H1 (cell line): ENCODE measurements at regions not wholly inside any gene's neighbourhood (a gene's known extent, or its start where the extent isn't known, plus 50 kb on each side); places are given as distances from the start of the nearest gene placed in this dataset.
A peak's percentile ranks its signal among the peaks of the same experiment; 100 is the strongest.

ENCODE experiments used
- CTCF ChIA-PET: fragments of 300-600 bp; sonication (Branson Sonifier 250); formaldehyde crosslinking; loops from one replicate; lab custom pipeline; 2021; ENCODE audit not compliant: partially characterized antibody; lab: Charles Lee
- POLR2A ChIA-PET: fragments of 300-600 bp; sonication (Branson Sonifier 250); formaldehyde crosslinking; loops from one replicate; lab custom pipeline; 2021; ENCODE audit warnings: inconsistent platforms; ENCODE audit not compliant: partially characterized antibody; lab: Charles Lee
- DNase-seq, 2 experiments: peaks; one replicate each; pipeline versions ENCODE4 v3.0.0 to v3.0.0-alpha.2; 2010 to 2022; ENCODE audit warnings: low spot score in 2 of 2, low read depth in 1 of 2, mixed read lengths in 1 of 2
- FAIRE-seq: peaks from 2 replicates; lab custom pipeline; 2011; peaks lifted over from hg19 to GRCh38; lab: Jason Lieb, UNC
- H2AFZ ChIP-seq: 2 replicates; pipeline ENCODE4 v1.8.1; 2012; ENCODE audit warnings: low read length, inconsistent platforms
- H2AK5ac ChIP-seq: 2 replicates; pipeline ENCODE4 v1.6.1; 2013; ENCODE audit warnings: low read depth, low read length
- H2BK120ac ChIP-seq: replicated peaks from 2 replicates; pipeline ENCODE3; 2013; ENCODE audit warnings: low read depth, low read length, inconsistent platforms
- H2BK12ac ChIP-seq: 2 replicates; pipeline ENCODE4 v1.6.1; 2013; ENCODE audit warnings: low read depth, low read length
- H2BK15ac ChIP-seq: 2 replicates; pipeline ENCODE4 v1.6.1; 2013; ENCODE audit warnings: low read length
- H2BK20ac ChIP-seq: 2 replicates; pipeline ENCODE4 v1.6.1; 2013; ENCODE audit warnings: low read length
- H2BK5ac ChIP-seq: 2 replicates; pipeline ENCODE4 v1.6.1; 2013; ENCODE audit warnings: low read depth, low read length
- H3K14ac ChIP-seq: 2 replicates; pipeline ENCODE4 v1.6.1; 2013; ENCODE audit warnings: inconsistent platforms; ENCODE audit not compliant: insufficient read length
- H3K18ac ChIP-seq: 2 replicates; pipeline ENCODE4 v1.6.1; 2013; ENCODE audit warnings: low read length; ENCODE audit errors: extremely low read depth
- H3K23ac ChIP-seq: 2 replicates; pipeline ENCODE4 v1.6.1; 2013; ENCODE audit warnings: inconsistent platforms; ENCODE audit not compliant: insufficient read length
- H3K23me2 ChIP-seq: 2 replicates; pipeline ENCODE4 v1.6.1; 2013; ENCODE audit warnings: low read depth, low read length
- H3K27ac ChIP-seq: 2 replicates; pipeline ENCODE4 v1.6.1; 2011; ENCODE audit warnings: low read depth, low read length, inconsistent platforms
- H3K27me3 ChIP-seq, 4 experiments: replicated peaks in 1 of 4; 1 replicate in 1 of 4; 2 replicates in 3 of 4; pipeline versions ENCODE4 v1.6.1 to v1.8.1; 2011 to 2013; ENCODE audit warnings: low read length in 3 of 4, mild to moderate bottlenecking in 3 of 4, inconsistent platforms in 2 of 4, mixed read lengths in 2 of 4, moderate library complexity in 1 of 4; ENCODE audit not compliant: control insufficient read depth in 3 of 4, insufficient read depth in 3 of 4; ENCODE audit errors: extremely low read depth in 1 of 4
- H3K36me3 ChIP-seq, 4 experiments: 2 replicates each; pipeline versions ENCODE4 v1.6.1 to v1.8.1; 2011 to 2013; ENCODE audit warnings: mild to moderate bottlenecking in 4 of 4, low read length in 3 of 4, moderate library complexity in 2 of 4, control low read depth in 1 of 4, inconsistent platforms in 1 of 4; ENCODE audit not compliant: insufficient read depth in 4 of 4, control insufficient read depth in 2 of 4
- H3K4ac ChIP-seq: replicated peaks from 2 replicates; pipeline ENCODE3; 2013; ENCODE audit warnings: low read length, low read depth, mixed read lengths, inconsistent platforms; ENCODE audit not compliant: insufficient read length
- H3K4me1 ChIP-seq, 4 experiments: replicated peaks in 1 of 4; 1 replicate in 1 of 4; 2 replicates in 3 of 4; pipeline versions ENCODE4 v1.6.1 to v1.8.1; 2011 to 2013; ENCODE audit warnings: low read length in 3 of 4, inconsistent platforms in 2 of 4, mixed read lengths in 1 of 4; ENCODE audit not compliant: insufficient read depth in 4 of 4, control insufficient read depth in 3 of 4
- H3K4me2 ChIP-seq, 2 experiments: 2 replicates each; pipeline versions ENCODE4 v1.6.1 to v1.8.1; 2011 to 2013; ENCODE audit warnings: low read depth in 2 of 2, low read length in 2 of 2, control low read depth in 1 of 2, inconsistent platforms in 1 of 2, mild to moderate bottlenecking in 1 of 2; ENCODE audit not compliant: insufficient read depth in 1 of 2
- H3K4me3 ChIP-seq, 4 experiments: fragments of 200-600, 300-600 bp in 1 of 4; sonication (generic), shearing (Covaris generic), sonication (Bioruptor Twin) in 1 of 4; 2 replicates each; pipeline versions ENCODE4 v1.5.1 to v1.8.1; 2011 to 2016; ENCODE audit warnings: low read length in 4 of 4, low read depth in 3 of 4, control low read depth in 2 of 4, inconsistent platforms in 2 of 4, mild to moderate bottlenecking in 2 of 4, mixed read lengths in 1 of 4, moderate library complexity in 1 of 4; ENCODE audit not compliant: insufficient read depth in 2 of 4; ENCODE audit errors: extremely low read depth in 1 of 4
- H3K56ac ChIP-seq: replicated peaks from 2 replicates; pipeline ENCODE3; 2013; ENCODE audit warnings: low read depth, mild to moderate bottlenecking, mixed read lengths, low read length, inconsistent platforms; ENCODE audit not compliant: insufficient read length
- H3K79me1 ChIP-seq: 2 replicates; pipeline ENCODE4 v1.6.1; 2013; ENCODE audit warnings: low read depth, low read length, control low read depth
- H3K79me2 ChIP-seq, 2 experiments: 2 replicates each; pipeline versions ENCODE4 v1.6.1 to v1.8.1; 2012 to 2013; ENCODE audit warnings: low read length in 2 of 2, mild to moderate bottlenecking in 2 of 2, inconsistent platforms in 1 of 2; ENCODE audit not compliant: insufficient read depth in 2 of 2, control insufficient read depth in 1 of 2
- H3K9ac ChIP-seq, 4 experiments: replicated peaks in 1 of 4; 1 replicate in 1 of 4; 2 replicates in 3 of 4; pipeline versions ENCODE4 v1.6.1 to v1.8.1; 2011 to 2013; ENCODE audit warnings: low read depth in 3 of 4, low read length in 3 of 4, control low read depth in 2 of 4, mild to moderate bottlenecking in 2 of 4, moderate library complexity in 2 of 4, inconsistent platforms in 1 of 4; ENCODE audit errors: extremely low read depth in 1 of 4
- H3K9me3 ChIP-seq, 2 experiments: 2 replicates each; pipeline versions ENCODE4 v1.6.1 to v1.8.1; 2012 to 2013; ENCODE audit warnings: mild to moderate bottlenecking in 2 of 2, moderate library complexity in 2 of 2, control low read depth in 1 of 2, inconsistent platforms in 1 of 2, low read depth in 1 of 2, low read length in 1 of 2, mixed read lengths in 1 of 2; ENCODE audit not compliant: insufficient read depth in 2 of 2
- H4K20me1 ChIP-seq, 2 experiments: replicated peaks in 1 of 2; 2 replicates each; pipeline versions ENCODE3 to v1.8.1; 2011 to 2013; ENCODE audit warnings: inconsistent platforms in 2 of 2, low read length in 2 of 2, mild to moderate bottlenecking in 1 of 2; ENCODE audit not compliant: insufficient read depth in 2 of 2, control insufficient read depth in 1 of 2
- H4K5ac ChIP-seq: 2 replicates; pipeline ENCODE4 v1.6.1; 2013; ENCODE audit warnings: low read length, low read depth, mixed read lengths, inconsistent platforms; ENCODE audit not compliant: insufficient read length
- H4K8ac ChIP-seq: 2 replicates; pipeline ENCODE4 v1.8.0; 2013; ENCODE audit warnings: mild to moderate bottlenecking, moderate library complexity, low read length, inconsistent platforms; ENCODE audit not compliant: insufficient read depth; ENCODE audit errors: extremely low read depth
- H4K91ac ChIP-seq: replicated peaks from 2 replicates; pipeline ENCODE3; 2013; ENCODE audit warnings: low read length, mixed read lengths, inconsistent platforms; ENCODE audit not compliant: insufficient read length
- CREB1 ChIP-seq: IDR thresholded peaks from 2 replicates; pipeline ENCODE4 v1.6.1; 2012; ENCODE audit warnings: inconsistent platforms
- CTBP2 ChIP-seq: IDR thresholded peaks from 2 replicates; pipeline ENCODE4 v1.7.0; 2011; ENCODE audit warnings: borderline replicate concordance, mild to moderate bottlenecking, moderate library complexity, mixed read lengths, low read length; ENCODE audit not compliant: insufficient read depth, insufficient read length
- GTF2F1 ChIP-seq: IDR thresholded peaks from 2 replicates; pipeline ENCODE4 v1.6.1; 2012; ENCODE audit warnings: low read depth, low read length, improper control_type of control experiment, borderline replicate concordance
- HDAC2 ChIP-seq, 2 experiments: fragments of 300-600 bp in 1 of 2; sonication (generic) in 1 of 2; IDR thresholded peaks; 2 replicates each; pipeline ENCODE4 v1.6.1; 2011 to 2012; ENCODE audit warnings: low read depth in 2 of 2, low read length in 2 of 2, mild to moderate bottlenecking in 2 of 2, moderate library complexity in 2 of 2, borderline replicate concordance in 1 of 2, inconsistent platforms in 1 of 2
- KDM5A ChIP-seq: fragments of 200-600 bp; IDR thresholded peaks from 2 replicates; pipeline ENCODE4 v1.7.1; 2012; ENCODE audit warnings: mild to moderate bottlenecking, low read length, inconsistent platforms, mixed read lengths
- MAFK ChIP-seq: IDR thresholded peaks from 2 replicates; pipeline ENCODE4 v1.6.1; 2012; ENCODE audit warnings: low read depth, mild to moderate bottlenecking, improper control_type of control experiment, low read length
- NRF1 ChIP-seq: IDR thresholded peaks from 2 replicates; pipeline ENCODE4 v1.6.1; 2011; ENCODE audit warnings: mild to moderate bottlenecking, low read depth, low read length, improper control_type of control experiment
- PHF8 ChIP-seq: fragments of 200-600 bp; sonication (generic); conservative IDR thresholded peaks from 2 replicates; pipeline ENCODE4 v1.7.1; 2012; ENCODE audit warnings: low read depth, mild to moderate bottlenecking, inconsistent platforms, low read length, moderate library complexity
- RNF2 ChIP-seq: fragments of 200-900, 300-1000 bp; sonication (generic); IDR thresholded peaks from 2 replicates; pipeline ENCODE4 v1.7.1; 2016; ENCODE audit warnings: borderline replicate concordance, low read depth, mild to moderate bottlenecking, antibody characterized with exemption, low read length; ENCODE audit not compliant: poor library complexity, severe bottlenecking; ENCODE audit errors: missing control alignments
- RXRA ChIP-seq: IDR thresholded peaks from 2 replicates; pipeline ENCODE4 v1.6.1; 2011; ENCODE audit warnings: low read depth, mild to moderate bottlenecking, low read length, moderate library complexity; ENCODE audit not compliant: insufficient read depth
- SAP30 ChIP-seq: fragments of 300-600 bp; sonication (generic); IDR thresholded peaks from 2 replicates; pipeline ENCODE4 v1.7.1; 2012; ENCODE audit warnings: low read length, moderate library complexity, mild to moderate bottlenecking, inconsistent platforms; ENCODE audit not compliant: insufficient read depth, insufficient replicate concordance
- SP4 ChIP-seq: IDR thresholded peaks from 2 replicates; pipeline ENCODE4 v1.6.1; 2012; ENCODE audit warnings: low read length, inconsistent platforms
- TAF1 ChIP-seq: IDR thresholded peaks from 2 replicates; pipeline ENCODE4 v1.6.1; 2011; ENCODE audit warnings: mild to moderate bottlenecking, low read depth, low read length
- TAF7 ChIP-seq: optimal IDR thresholded peaks from 2 replicates; pipeline ENCODE3; 2011; ENCODE audit warnings: low read depth, mild to moderate bottlenecking, inconsistent platforms, low read length, moderate library complexity, borderline replicate concordance
- WGBS, 2 experiments: shearing (Covaris generic) in 1 of 2; methylation state at CpG; one replicate each; pipeline versions ENCODE4 v1.1.6 to v1.1.7; 2013 to 2015; ENCODE audit warnings: low lambda C conversion rate in 2 of 2, mixed read lengths in 2 of 2, inconsistent platforms in 1 of 2, low coverage in 1 of 2, missing lambda C conversion rate in 1 of 2; ENCODE audit not compliant: insufficient replicate concordance in 2 of 2, insufficient coverage in 1 of 2, insufficient read length in 1 of 2; ENCODE audit errors: extremely low coverage in 1 of 2, missing lambda C conversion rate in 1 of 2; 5-methylcytosine and 5-hydroxymethylcytosine counted together

- CTCF ChIA-PET, result no interaction called here
- Histone ChIP-seq H3K36me3 (no peaks in the 10 kb centered on the region), H4K8ac (no peak overlapping the region), H3K23ac (no peak overlapping the region), H2BK20ac (no peak overlapping the region), H4K5ac (no peak overlapping the region), H2BK5ac (peak overlapping the region; percentile 1; the same call in 1 of the 2 replicates), H3K4me3 (no peak overlapping the region), H3K4ac (no peak overlapping the region), H3K9ac (no peak overlapping the region), H3K14ac (no peak overlapping the region), H3K27me3 (no peaks in the 10 kb centered on the region), H3K18ac (no peak overlapping the region), H2AK5ac (no peak overlapping the region), H3K9me3 (no peaks in the 10 kb centered on the region), H2BK12ac (peak overlapping the region; percentile 27; the same call in 1 of the 2 replicates), H3K79me2 (no peaks in the 10 kb centered on the region), H3K4me1 (peaks cover 3 to 6% (median 5%) of the 10 kb centered on the region in 4 experiments; a peak in 6 of 7 replicates), H2BK120ac (no peak overlapping the region), H3K23me2 (no peaks in the 10 kb centered on the region), H2BK15ac (no peak overlapping the region), H2AFZ (0 out of 2 replicates have a peak overlapping the region, but pooled peaks have one; percentile 58), H3K79me1 (no peaks in the 10 kb centered on the region), H4K20me1 (no peaks in the 10 kb centered on the region), H3K56ac (no peak overlapping the region), H4K91ac (peak overlapping the region; percentile 52), H3K4me2 (no peak overlapping the region), H3K27ac (no peak overlapping the region)
- POLR2A ChIA-PET, result no interaction called here
- DNase-seq (no peak), FAIRE-seq (no peak)
- 89% methylated on average over 5 of the region's 5 CpGs; no CpG with 5 or more reads in 1 of the 2 experiments for WGBS, 2 experiments
- TF ChIP-seq NRF1 (no peak), GTF2F1 (no peak), SAP30 (no peak), CTBP2 (no peak), TAF1 (no peak), SP4 (no peak), RNF2 (no peak), TAF7 (no peak), MAFK (no peak), HDAC2 (IDR thresholded peaks at IDR 0.05; ENCODE audit: borderline replicate concordance in 1 of 2, low read depth in 2 of 2, low read length in 2 of 2) (no peak), RXRA (no peak), CREB1 (no peak), KDM5A (no peak), PHF8 (no peak)
Observed at GRCh38 chr2:118479020-118479419, 368.4 kb downstream of the EN1 start.
